ENCODE measurements at regions not wholly inside any gene's neighbourhood (a gene's known extent, or its start where the extent isn't known, plus 50 kb on each side); places are given as distances from the start of the nearest gene placed in this dataset.
"Not testable (repeated sequence)": the region's sequence is repeated elsewhere in the genome, so short reads cannot be mapped to it uniquely, and the experiment has no call there.

- DNase-seq = not testable (repeated sequence)
These were observed 828.2 kb downstream of the LTN1 start for GRCh38 chr21:28164519-28164918.

GRCh38 chr21:28162052-28162451 is 830.6 kb downstream of the LTN1 start:
- DNase-seq = not testable (repeated sequence)

- DNase-seq = no peak
These were observed 832.3 kb downstream of the LTN1 start for GRCh38 chr21:28160378-28160777.

GRCh38 chr21:28159396-28159795 is 833.3 kb downstream of the LTN1 start:
- DNase-seq = no peak

- DNase-seq = no peak
These were observed 836.1 kb downstream of the LTN1 start for GRCh38 chr21:28156590-28156989.

- DNase-seq = no peak
These were observed 838.6 kb downstream of the LTN1 start for GRCh38 chr21:28154121-28154520.

- DNase-seq = no peak
These were observed 839.9 kb downstream of the LTN1 start for GRCh38 chr21:28152732-28153131.

- no peak for DNase-seq
These were observed 840.9 kb downstream of the LTN1 start for GRCh38 chr21:28151758-28152157.

GRCh38 chr21:28150778-28151177 is 841.9 kb downstream of the LTN1 start:
- DNase-seq = no peak

GRCh38 chr21:28148400-28149064 is 844.1 kb downstream of the LTN1 start:
- no peak for DNase-seq

GRCh38 chr21:28144653-28145052 is 848.0 kb downstream of the LTN1 start:
- DNase-seq = no peak

- no peak for DNase-seq
These were observed 848.6 kb downstream of the LTN1 start for GRCh38 chr21:28144089-28144488.

GRCh38 chr21:28142697-28143096 is 850.0 kb downstream of the LTN1 start:
- no peak for DNase-seq

GRCh38 chr21:28138272-28138671 is 854.4 kb downstream of the LTN1 start:
- no peak for DNase-seq

GRCh38 chr21:28136656-28137255 is 855.9 kb downstream of the LTN1 start:
- DNase-seq = no peak

GRCh38 chr21:28135646-28136045 is 857.0 kb downstream of the LTN1 start:
- no peak for DNase-seq

- no peak for DNase-seq
These were observed 859.6 kb downstream of the LTN1 start for GRCh38 chr21:28133116-28133515.

- DNase-seq = no peak
These were observed 860.0 kb downstream of the LTN1 start for GRCh38 chr21:28132713-28133112.

- no peak for DNase-seq
These were observed 865.4 kb downstream of the LTN1 start for GRCh38 chr21:28127175-28127785.

- DNase-seq = no peak
These were observed 866.0 kb downstream of the LTN1 start for GRCh38 chr21:28126521-28127174.

- no peak for DNase-seq
These were observed 868.1 kb downstream of the LTN1 start for GRCh38 chr21:28124541-28124940.

- DNase-seq = no peak
These were observed 874.1 kb downstream of the LTN1 start for GRCh38 chr21:28118570-28118969.

- DNase-seq = not testable (repeated sequence)
These were observed 877.7 kb downstream of the LTN1 start for GRCh38 chr21:28114986-28115385.

- no peak for DNase-seq
These were observed 879.0 kb downstream of the LTN1 start for GRCh38 chr21:28113718-28114117.

Data from C1 segment of cervical spinal cord (tissue), 14 donors.